Lower leg skin (tissue), 3 donors: ENCODE measurements at regions not wholly inside any gene's neighbourhood (a gene's known extent, or its start where the extent isn't known, plus 50 kb on each side); places are given as distances from the start of the nearest gene placed in this dataset.

Experiments used
- CTCF ChIP-seq, 3 donors: fragments of 450-650 bp; IDR thresholded peaks; one replicate each; pipeline ENCODE4 v1.5.1; 2016; ENCODE audit warnings: antibody characterized with exemption in 3 of 3, mild to moderate bottlenecking in 3 of 3, moderate library complexity in 2 of 3
- POLR2A ChIP-seq, 2 donors: fragments of 450-650 bp; IDR thresholded peaks; one replicate each; pipeline ENCODE4 v1.6.1; 2016 to 2017; ENCODE audit warnings: antibody characterized with exemption in 2 of 2, mild to moderate bottlenecking in 1 of 2, moderate library complexity in 1 of 2

- no peak for TF ChIP-seq CTCF (IDR thresholded peaks at IDR 0.05)
- no peak for TF ChIP-seq POLR2A (IDR thresholded peaks at IDR 0.05)
Observed at GRCh38 chr1:82044536-82044935, 243.8 kb downstream of the ADGRL2 start.
